Endothelial cell of umbilical vein (primary cell): ENCODE measurements at regions not wholly inside any gene's neighbourhood (a gene's known extent, or its start where the extent isn't known, plus 50 kb on each side); places are given as distances from the start of the nearest gene placed in this dataset.
A peak's percentile ranks its signal among the peaks of the same experiment; 100 is the strongest.

Experiments used
- BruUV-seq: library from RNA; stranded (reverse); fragments of 400-500 nt; replicated peaks from 2 replicates; lab custom pipeline; 2021; lab: Mats Ljungman, UMichigan
- CTCF ChIA-PET: fragments of 300-600, 350-600 bp; sonication (Branson Sonifier 250); formaldehyde crosslinking; loops from one replicate; lab custom pipeline; 2021; ENCODE audit warnings: antibody characterized with exemption, inconsistent platforms; lab: Charles Lee
- POLR2A ChIA-PET: fragments of 300-600, 350-600 bp; sonication (Branson Sonifier 250); formaldehyde crosslinking; loops from one replicate; lab custom pipeline; 2021; ENCODE audit warnings: antibody characterized with exemption, inconsistent platforms; lab: Charles Lee
- DNase-seq: peaks from one replicate; pipeline ENCODE4 v3.0.0-alpha.2; 2011; ENCODE audit warnings: low read depth, low spot score
- FAIRE-seq: peaks from 2 replicates; lab custom pipeline; 2011; peaks lifted over from hg19 to GRCh38; lab: Jason Lieb, UNC
- H2AFZ ChIP-seq: 2 replicates; pipeline ENCODE4 v1.6.0; 2012; ENCODE audit warnings: low read depth, low read length, control low read depth, inconsistent platforms
- H3K27ac ChIP-seq: 2 replicates; pipeline ENCODE4 v1.5.1; 2011; ENCODE audit warnings: low read depth, mild to moderate bottlenecking, control low read depth, low read length, moderate library complexity; ENCODE audit not compliant: insufficient read depth
- H3K27me3 ChIP-seq, 2 experiments: 2 replicates each; pipeline versions ENCODE4 v1.6.0 to v1.6.1; 2011; ENCODE audit warnings: low read length in 2 of 2, mixed read lengths in 1 of 2; ENCODE audit not compliant: control insufficient read depth in 2 of 2, insufficient read depth in 2 of 2
- H3K36me3 ChIP-seq, 2 experiments: 2 replicates in 1 of 2; 3 replicates in 1 of 2; pipeline ENCODE4 v1.5.1; 2011; ENCODE audit warnings: low read length in 2 of 2, mild to moderate bottlenecking in 1 of 2, moderate library complexity in 1 of 2; ENCODE audit not compliant: control insufficient read depth in 2 of 2, insufficient read depth in 2 of 2; ENCODE audit errors: extremely low read depth in 1 of 2
- H3K4me1 ChIP-seq: 3 replicates; pipeline ENCODE4 v1.5.1; 2011; ENCODE audit warnings: mild to moderate bottlenecking, low read length; ENCODE audit not compliant: control insufficient read depth, insufficient read depth; ENCODE audit errors: extremely low read depth
- H3K4me2 ChIP-seq: 2 replicates; pipeline ENCODE4 v1.6.1; 2011; ENCODE audit warnings: low read length, control low read depth, mixed read lengths; ENCODE audit not compliant: insufficient read depth
- H3K4me3 ChIP-seq, 3 experiments: fragments of 200-600 bp in 1 of 3; sonication (generic), shearing (Covaris generic) in 1 of 3; replicated peaks in 1 of 3; 2 replicates each; pipeline ENCODE4 v1.5.1; 2011 to 2016; ENCODE audit warnings: control low read depth in 3 of 3, low read length in 3 of 3, mild to moderate bottlenecking in 2 of 3, inconsistent platforms in 1 of 3, low read depth in 1 of 3, moderate library complexity in 1 of 3; ENCODE audit not compliant: insufficient read depth in 1 of 3
- H3K79me2 ChIP-seq: 2 replicates; pipeline ENCODE4 v1.6.0; 2012; ENCODE audit warnings: low read length, inconsistent platforms; ENCODE audit not compliant: control insufficient read depth, insufficient read depth
- H3K9ac ChIP-seq: replicated peaks from 2 replicates; pipeline ENCODE3; 2011; ENCODE audit warnings: low read length, control low read depth; ENCODE audit not compliant: insufficient read depth; ENCODE audit errors: extremely low read depth
- H3K9me1 ChIP-seq: replicated peaks from 3 replicates; pipeline ENCODE4 v1.6.0; 2011; ENCODE audit warnings: mild to moderate bottlenecking, low read length; ENCODE audit not compliant: control insufficient read depth, insufficient read depth; ENCODE audit errors: extremely low read depth
- H3K9me3 ChIP-seq: replicated peaks from 2 replicates; pipeline ENCODE4 v1.5.1; 2012; ENCODE audit warnings: low read length, inconsistent platforms; ENCODE audit not compliant: control insufficient read depth, insufficient read depth
- H4K20me1 ChIP-seq: replicated peaks from 2 replicates; pipeline ENCODE3; 2011; ENCODE audit warnings: mild to moderate bottlenecking, low read length; ENCODE audit not compliant: control insufficient read depth, insufficient read depth; ENCODE audit errors: extremely low read depth
- EZH2 ChIP-seq: IDR thresholded peaks from 2 replicates; pipeline ENCODE4 v1.6.1; 2012; ENCODE audit warnings: borderline replicate concordance, low read depth, mild to moderate bottlenecking, moderate library complexity, low read length, inconsistent platforms; ENCODE audit not compliant: severe bottlenecking
- FOS ChIP-seq: IDR thresholded peaks from 2 replicates; pipeline ENCODE4 v1.6.1; 2011; ENCODE audit warnings: mild to moderate bottlenecking, low read length, moderate library complexity, borderline replicate concordance; ENCODE audit not compliant: insufficient read depth
- GATA2 ChIP-seq: IDR thresholded peaks from 2 replicates; pipeline ENCODE4 v1.7.0; 2011; ENCODE audit warnings: low read depth, mild to moderate bottlenecking, moderate library complexity, mixed read lengths, low read length; ENCODE audit not compliant: insufficient read length, insufficient read depth
- JUN ChIP-seq: IDR thresholded peaks from 2 replicates; pipeline ENCODE4 v1.6.1; 2011; ENCODE audit warnings: borderline replicate concordance, low read depth; ENCODE audit not compliant: insufficient read length, insufficient read depth
- MYC ChIP-seq: IDR thresholded peaks from one replicate; pipeline ENCODE4 v1.6.1; 2011; ENCODE audit warnings: mild to moderate bottlenecking, low read depth, low read length
- POLR2A ChIP-seq: IDR thresholded peaks from 2 replicates; pipeline ENCODE4 v1.6.1; 2012; ENCODE audit warnings: low read depth, mild to moderate bottlenecking, control low read depth, low read length
- POLR2AphosphoS5 ChIP-seq: IDR thresholded peaks from 2 replicates; pipeline ENCODE4 v1.6.1; 2012; ENCODE audit warnings: low read depth, mild to moderate bottlenecking, control low read depth, low read length, moderate library complexity; ENCODE audit not compliant: insufficient read depth
- dilution Hi-C: fragments of 300-500 bp; cut with MboI; formaldehyde crosslinking; loops from one replicate; pipeline ENCODE4 v1.15.0; 2019; ENCODE audit warnings: low sequenced_read_pairs; ENCODE audit not compliant: extremely low pct_ligation_motif_present
- intact Hi-C: fragments of 100-400 bp; cut with micrococcal nuclease; formaldehyde crosslinking; loops from one replicate; pipeline ENCODE4 v1.10.0; 2022
- TF ChIP-seq, protein P1 (sequence below): IDR thresholded peaks from 2 replicates; pipeline ENCODE4 v1.6.1; 2011; ENCODE audit not compliant: insufficient read depth, insufficient read length
- TF ChIP-seq, protein P2 (sequence below), 2 donors: IDR thresholded peaks; 1 replicate in 1 of 2; 2 replicates in 1 of 2; pipeline ENCODE4 v1.5.1; 2011; ENCODE audit warnings: low read length in 2 of 2, mild to moderate bottlenecking in 2 of 2, moderate library complexity in 2 of 2, control low read depth in 1 of 2, inconsistent platforms in 1 of 2, low read depth in 1 of 2; ENCODE audit not compliant: insufficient read depth in 1 of 2; ENCODE audit errors: extremely low read depth in 1 of 2

GRCh38 chr1:234720709-234721441 lies 110.9 kb upstream of the IRF2BP2 start:
- dilution Hi-C loops: loop anchor here (10.0 kb wide), 1 partner anchor 354 kb away; no protein-coding TSS in a partner anchor
- no peaks in the 10 kb centered on the region for H3K27me3 ChIP-seq
- no peaks in the 10 kb centered on the region for H3K79me2 ChIP-seq
- no peak overlapping the region for H3K4me3 ChIP-seq
- H3K27ac ChIP-seq: peak overlapping the region; percentile 91
- POLR2A ChIA-PET: interaction anchor here (1.2 kb wide), 1 partner anchor 23 kb away, joined by 4 read pairs; no protein-coding TSS in a partner anchor
- CTCF ChIA-PET: interaction anchor here (0.8 to 3.5 kb wide), 9 partner anchors 10 to 363 kb away, joined by 3 to 15 read pairs (median 5); no protein-coding TSS in a partner anchor
- H3K9ac ChIP-seq: peak overlapping the region; percentile 95
- H3K36me3 ChIP-seq: no peaks in the 10 kb centered on the region
- DNase-seq: no peak
- H4K20me1 ChIP-seq: no peaks in the 10 kb centered on the region
- H3K4me2 ChIP-seq: peak overlapping the region; percentile 3
- no peaks in the 10 kb centered on the region for H3K9me3 ChIP-seq
- H3K9me1 ChIP-seq: no peaks in the 10 kb centered on the region
- BruUV-seq: no TSS peak
- FAIRE-seq: no peak
- TF ChIP-seq GATA2: no peak
- TF ChIP-seq, protein P1, sequence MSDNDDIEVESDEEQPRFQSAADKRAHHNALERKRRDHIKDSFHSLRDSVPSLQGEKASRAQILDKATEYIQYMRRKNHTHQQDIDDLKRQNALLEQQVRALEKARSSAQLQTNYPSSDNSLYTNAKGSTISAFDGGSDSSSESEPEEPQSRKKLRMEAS: peak; percentile 15
- H3K4me1 ChIP-seq: peaks cover 82% of the 10 kb centered on the region
- intact Hi-C loops: no loop called here
- peak overlapping the region; percentile 27 for H2AFZ ChIP-seq

DNA sequence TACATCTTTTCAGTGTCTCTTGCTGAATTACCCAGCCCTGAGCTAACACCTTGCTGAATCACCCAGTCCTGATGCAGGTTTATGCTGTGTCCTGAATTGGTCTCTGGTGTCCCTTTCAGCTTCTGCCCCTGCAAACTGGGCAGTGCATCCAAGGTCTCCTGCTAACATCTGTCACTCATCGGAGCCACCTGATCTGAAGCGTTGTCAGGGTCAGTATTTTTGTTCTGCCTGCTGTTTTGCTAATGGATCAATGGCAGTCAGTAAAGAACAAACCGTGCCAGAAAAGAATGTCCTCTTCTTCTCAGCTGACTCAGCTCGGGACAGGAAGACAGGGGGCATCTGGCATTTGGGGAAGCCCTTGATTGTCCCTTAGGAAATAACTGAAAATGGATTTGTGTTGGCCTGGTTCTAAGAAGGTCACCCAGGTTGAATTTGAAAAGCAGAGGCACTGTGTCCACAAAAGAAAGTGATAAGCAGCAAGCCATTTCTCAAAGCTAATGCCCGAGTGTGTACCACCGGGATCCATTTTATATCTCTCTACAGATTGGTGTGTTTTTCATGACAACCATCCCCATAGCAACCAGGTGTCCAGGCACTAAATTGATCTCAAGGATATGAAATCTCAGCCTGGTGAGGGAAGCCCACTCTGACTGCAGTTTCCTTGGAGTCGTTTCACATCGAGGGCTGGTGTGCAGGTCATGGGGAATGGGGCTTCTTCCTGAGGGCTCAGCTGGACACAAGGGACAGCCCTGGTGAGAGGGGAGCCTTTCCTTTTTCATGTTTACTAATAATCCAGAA lies 109.7 kb upstream of the IRF2BP2 start:
- Histone ChIP-seq H3K79me2 (no peaks in the 10 kb centered on the region), H3K9ac (no peak overlapping the region), H2AFZ (no peak overlapping the region), H3K4me1 (peaks cover 70% of the 10 kb centered on the region), H3K27me3 (no peaks in the 10 kb centered on the region), H3K27ac (no peak overlapping the region), H3K9me1 (no peaks in the 10 kb centered on the region), H3K4me2 (no peak overlapping the region), H4K20me1 (no peaks in the 10 kb centered on the region), H3K4me3 (no peak overlapping the region), H3K36me3 (no peaks in the 10 kb centered on the region), H3K9me3 (no peaks in the 10 kb centered on the region)
- no TSS peak for BruUV-seq
- dilution Hi-C loops (loop anchor here (10.0 kb wide), 1 partner anchor 355 kb away; no protein-coding TSS in a partner anchor), intact Hi-C loops (no loop called here)
- ChIA-PET POLR2A (no interaction called here), CTCF (interaction anchor here (1.0 to 3.5 kb wide), 3 partner anchors 108 to 122 kb away, joined by 3 to 15 read pairs (median 3); no protein-coding TSS in a partner anchor)
- peak; percentile 30 for DNase-seq
- FAIRE-seq: no peak
- TF ChIP-seq MYC: no peak
- TF ChIP-seq, protein P1: no peak
- no peak for TF ChIP-seq EZH2
- TF ChIP-seq JUN: no peak
- no peak for TF ChIP-seq POLR2A
- no peak for TF ChIP-seq POLR2AphosphoS5
- TF ChIP-seq FOS: no peak
- TF ChIP-seq, protein P2, sequence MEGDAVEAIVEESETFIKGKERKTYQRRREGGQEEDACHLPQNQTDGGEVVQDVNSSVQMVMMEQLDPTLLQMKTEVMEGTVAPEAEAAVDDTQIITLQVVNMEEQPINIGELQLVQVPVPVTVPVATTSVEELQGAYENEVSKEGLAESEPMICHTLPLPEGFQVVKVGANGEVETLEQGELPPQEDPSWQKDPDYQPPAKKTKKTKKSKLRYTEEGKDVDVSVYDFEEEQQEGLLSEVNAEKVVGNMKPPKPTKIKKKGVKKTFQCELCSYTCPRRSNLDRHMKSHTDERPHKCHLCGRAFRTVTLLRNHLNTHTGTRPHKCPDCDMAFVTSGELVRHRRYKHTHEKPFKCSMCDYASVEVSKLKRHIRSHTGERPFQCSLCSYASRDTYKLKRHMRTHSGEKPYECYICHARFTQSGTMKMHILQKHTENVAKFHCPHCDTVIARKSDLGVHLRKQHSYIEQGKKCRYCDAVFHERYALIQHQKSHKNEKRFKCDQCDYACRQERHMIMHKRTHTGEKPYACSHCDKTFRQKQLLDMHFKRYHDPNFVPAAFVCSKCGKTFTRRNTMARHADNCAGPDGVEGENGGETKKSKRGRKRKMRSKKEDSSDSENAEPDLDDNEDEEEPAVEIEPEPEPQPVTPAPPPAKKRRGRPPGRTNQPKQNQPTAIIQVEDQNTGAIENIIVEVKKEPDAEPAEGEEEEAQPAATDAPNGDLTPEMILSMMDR (IDR thresholded peaks at IDR 0.05; ENCODE audit: extremely low read depth in 1 of 2, insufficient read depth in 1 of 2, low read depth in 1 of 2, low read length in 2 of 2): no peak
- no peak for TF ChIP-seq GATA2
